ENCODE measurements at regions not wholly inside any gene's neighbourhood (a gene's known extent, or its start where the extent isn't known, plus 50 kb on each side); places are given as distances from the start of the nearest gene placed in this dataset.

GRCh38 chr4:127081041-127081440 lies 551.7 kb upstream of the INTU start:
- WGBS, 5 donors = 90 to 95% (median 94%) methylated on average over 1 of the region's 1 CpG
- no peak overlapping the region for H3K4me3 ChIP-seq
- DNase-seq = no peak
- no peaks in the 10 kb centered on the region for H3K36me3 ChIP-seq
- H3K27me3 ChIP-seq (replicated peaks in 1 of 7) = no peaks in the 10 kb centered on the region
- no peak overlapping the region for H3K27ac ChIP-seq
- peaks cover 0 to 33% (median 6%) of the 10 kb centered on the region in 8 donors for H3K9me3 ChIP-seq
- no peaks in the 10 kb centered on the region for H3K4me1 ChIP-seq
- TF ChIP-seq POLR2AphosphoS5 (IDR thresholded peaks at IDR 0.05) (no peak), POLR2A (IDR thresholded peaks at IDR 0.05) (no peak)
- intact Hi-C loops (cut with DNase I; ENCODE audit: low total_unique reads) = no loop called here

GRCh38 chr4:127082986-127083385 lies 549.8 kb upstream of the INTU start:
- TF ChIP-seq CTCF (IDR thresholded peaks at IDR 0.05 in 8 of 11, conservative IDR thresholded peaks at IDR 0.05 in 3 of 11) (no peak), POLR2A (IDR thresholded peaks at IDR 0.05) (no peak), POLR2AphosphoS5 (IDR thresholded peaks at IDR 0.05) (no peak)
- no peaks in the 10 kb centered on the region for H3K27me3 ChIP-seq (replicated peaks in 1 of 7)
- WGBS, 5 donors = 70 to 84% (median 80%) methylated on average over 1 of the region's 1 CpG
- intact Hi-C loops (cut with DNase I; ENCODE audit: low total_unique reads) = no loop called here
- peaks cover 0 to 41% (median 15%) of the 10 kb centered on the region in 8 donors for H3K9me3 ChIP-seq
- no peaks in the 10 kb centered on the region for H3K4me1 ChIP-seq
- no peaks in the 10 kb centered on the region for H3K36me3 ChIP-seq
- H3K27ac ChIP-seq = no peak overlapping the region
- no peak overlapping the region for H3K4me3 ChIP-seq
- DNase-seq = no peak

GRCh38 chr4:127084666-127085065 lies 548.1 kb upstream of the INTU start:
- Histone ChIP-seq H3K27ac (no peak overlapping the region), H3K27me3 (replicated peaks in 1 of 7) (no peaks in the 10 kb centered on the region), H3K9me3 (peaks cover 0 to 48% (median 15%) of the 10 kb centered on the region in 8 donors), H3K4me3 (no peak overlapping the region), H3K4me1 (no peaks in the 10 kb centered on the region), H3K36me3 (no peaks in the 10 kb centered on the region)
- TF ChIP-seq POLR2A (IDR thresholded peaks at IDR 0.05) = no peak
- TF ChIP-seq POLR2AphosphoS5 (IDR thresholded peaks at IDR 0.05) = no peak
- no peak for TF ChIP-seq CTCF (IDR thresholded peaks at IDR 0.05 in 8 of 11, conservative IDR thresholded peaks at IDR 0.05 in 3 of 11)
- intact Hi-C loops (cut with DNase I; ENCODE audit: low total_unique reads) = no loop called here
- DNase-seq = no peak
- 91 to 98% (median 95%) methylated on average over 1 of the region's 1 CpG for WGBS, 5 donors

GRCh38 chr4:127097061-127097460 lies 535.7 kb upstream of the INTU start:
- DNase-seq = no peak
- Histone ChIP-seq H3K27me3 (replicated peaks in 1 of 7) (no peaks in the 10 kb centered on the region), H3K4me1 (no peaks in the 10 kb centered on the region), H3K36me3 (no peaks in the 10 kb centered on the region), H3K9me3 (peaks cover 0 to 18% (median 13%) of the 10 kb centered on the region in 8 donors), H3K27ac (no peak overlapping the region), H3K4me3 (no peak overlapping the region)
- WGBS, 5 donors = 81 to 97% (median 92%) methylated on average over 2 of the region's 2 CpGs
- TF ChIP-seq CTCF (IDR thresholded peaks at IDR 0.05 in 8 of 11, conservative IDR thresholded peaks at IDR 0.05 in 3 of 11) = no peak
- TF ChIP-seq POLR2AphosphoS5 (IDR thresholded peaks at IDR 0.05) = no peak
- TF ChIP-seq POLR2A (IDR thresholded peaks at IDR 0.05) = no peak
- intact Hi-C loops (cut with DNase I; ENCODE audit: low total_unique reads) = no loop called here

GRCh38 chr4:127102361-127102760 lies 530.4 kb upstream of the INTU start:
- TF ChIP-seq CTCF (IDR thresholded peaks at IDR 0.05 in 8 of 11, conservative IDR thresholded peaks at IDR 0.05 in 3 of 11) (no peak), POLR2AphosphoS5 (IDR thresholded peaks at IDR 0.05) (no peak), POLR2A (IDR thresholded peaks at IDR 0.05) (no peak)
- Histone ChIP-seq H3K27me3 (replicated peaks in 1 of 7) (no peaks in the 10 kb centered on the region), H3K9me3 (peaks cover 0 to 22% (median 11%) of the 10 kb centered on the region in 8 donors), H3K4me1 (no peaks in the 10 kb centered on the region), H3K36me3 (no peaks in the 10 kb centered on the region), H3K27ac (no peak overlapping the region), H3K4me3 (no peak overlapping the region)
- WGBS, 5 donors = 76 to 93% (median 90%) methylated on average over 1 of the region's 1 CpG
- no peak for DNase-seq
- intact Hi-C loops (cut with DNase I; ENCODE audit: low total_unique reads) = no loop called here

Measured in spleen (tissue), 11 donors.